IMR-90 (cell line): ENCODE measurements at regions not wholly inside any gene's neighbourhood (a gene's known extent, or its start where the extent isn't known, plus 50 kb on each side); places are given as distances from the start of the nearest gene placed in this dataset.

ENCODE experiments used
- ATAC-seq: fragments of 200-7000 bp; cut with Tn5 transposase; 2 replicates; pipeline ENCODE4 v1.9.1; 2020; ENCODE audit warnings: low read depth, mild to moderate bottlenecking, moderate library complexity
- BruUV-seq: library from RNA; stranded (reverse); fragments of 400-500 nt; replicated peaks from 2 replicates; lab custom pipeline; 2021; lab: Mats Ljungman, UMichigan
- CTCF ChIA-PET: fragments of 300-600 bp; formaldehyde crosslinking; extraction: SDS; loops from one replicate; lab custom pipeline; 2021; ENCODE audit warnings: antibody characterized with exemption; lab: Yijun Ruan, JAX
- POLR2A ChIA-PET: fragments of 300-600 bp; sonication (Branson Sonifier 250); formaldehyde crosslinking; loops from one replicate; lab custom pipeline; 2022; ENCODE audit warnings: antibody characterized with exemption; ENCODE audit not compliant: unreplicated experiment; lab: Charles Lee
- DNase-seq: peaks from one replicate; pipeline ENCODE4 v3.0.0; 2013
- H2AFZ ChIP-seq: replicated peaks from 2 replicates; pipeline ENCODE3; 2013; ENCODE audit warnings: low read length, mild to moderate bottlenecking; ENCODE audit not compliant: poor library complexity
- H2AK5ac ChIP-seq: 2 replicates; pipeline ENCODE4 v1.6.1; 2013; ENCODE audit warnings: low read depth, low read length, inconsistent platforms
- H2AK9ac ChIP-seq: replicated peaks from 2 replicates; pipeline ENCODE3; 2013; ENCODE audit warnings: mild to moderate bottlenecking, low read depth, low read length, moderate library complexity; ENCODE audit not compliant: poor library complexity
- H2BK120ac ChIP-seq: 2 replicates; pipeline ENCODE4 v1.6.1; 2013; ENCODE audit warnings: low read depth, low read length, inconsistent platforms
- H2BK15ac ChIP-seq: 3 replicates; pipeline ENCODE4 v1.6.1; 2013; ENCODE audit warnings: low read depth, low read length, inconsistent platforms
- H2BK20ac ChIP-seq: 2 replicates; pipeline ENCODE4 v1.6.1; 2013; ENCODE audit warnings: low read depth, mild to moderate bottlenecking, inconsistent platforms, low read length, moderate library complexity
- H2BK5ac ChIP-seq: 2 replicates; pipeline ENCODE4 v1.6.1; 2013; ENCODE audit warnings: mild to moderate bottlenecking, low read depth, low read length, inconsistent platforms; ENCODE audit not compliant: poor library complexity, severe bottlenecking
- H3K14ac ChIP-seq: replicated peaks from 2 replicates; pipeline ENCODE4 v1.6.1; 2013; ENCODE audit warnings: low read depth, low read length, inconsistent platforms
- H3K18ac ChIP-seq: 2 replicates; pipeline ENCODE4 v1.6.1; 2013; ENCODE audit warnings: low read depth, low read length, control low read depth
- H3K23ac ChIP-seq: 2 replicates; pipeline ENCODE4 v1.6.1; 2013; ENCODE audit warnings: low read depth, low read length, inconsistent platforms
- H3K27ac ChIP-seq: 2 replicates; pipeline ENCODE4 v1.5.1; 2013; ENCODE audit warnings: mild to moderate bottlenecking, control low read depth, low read length; ENCODE audit not compliant: insufficient read depth
- H3K27me3 ChIP-seq: 2 replicates; pipeline ENCODE4 v1.6.1; 2013; ENCODE audit warnings: low read length; ENCODE audit not compliant: control insufficient read depth, insufficient read depth
- H3K36me3 ChIP-seq: 2 replicates; pipeline ENCODE4 v1.6.1; 2013; ENCODE audit warnings: low read length, mixed read lengths; ENCODE audit not compliant: control insufficient read depth, insufficient read depth
- H3K4ac ChIP-seq: 2 replicates; pipeline ENCODE4 v1.6.1; 2013; ENCODE audit warnings: low read depth, low read length, inconsistent platforms
- H3K4me1 ChIP-seq: 2 replicates; pipeline ENCODE4 v1.6.1; 2013; ENCODE audit warnings: low read length, mixed read lengths; ENCODE audit not compliant: control insufficient read depth, insufficient read depth
- H3K4me2 ChIP-seq: 2 replicates; pipeline ENCODE4 v1.6.1; 2013; ENCODE audit warnings: low read depth, mild to moderate bottlenecking, control low read depth, low read length, moderate library complexity
- H3K4me3 ChIP-seq: 2 replicates; pipeline ENCODE4 v1.5.1; 2013; ENCODE audit warnings: low read depth, mild to moderate bottlenecking, control low read depth, low read length, moderate library complexity; ENCODE audit not compliant: insufficient read depth
- H3K56ac ChIP-seq: 2 replicates; pipeline ENCODE4 v1.6.1; 2013; ENCODE audit warnings: low read length, inconsistent platforms; ENCODE audit not compliant: insufficient read depth; ENCODE audit errors: extremely low read depth
- H3K79me1 ChIP-seq, 2 experiments: 2 replicates each; pipeline ENCODE4 v1.6.1; 2013; ENCODE audit warnings: low read length in 2 of 2, inconsistent platforms in 1 of 2, low read depth in 1 of 2
- H3K9ac ChIP-seq: 2 replicates; pipeline ENCODE4 v1.6.1; 2013; ENCODE audit warnings: low read depth, low read length, control low read depth
- H3K9me1 ChIP-seq: 2 replicates; pipeline ENCODE4 v1.6.1; 2013; ENCODE audit warnings: low read length, inconsistent platforms; ENCODE audit not compliant: insufficient read depth
- H3K9me3 ChIP-seq: 2 replicates; pipeline ENCODE4 v1.6.1; 2013; ENCODE audit warnings: low read length; ENCODE audit not compliant: control insufficient read depth, insufficient read depth
- H4K20me1 ChIP-seq: 2 replicates; pipeline ENCODE4 v1.6.1; 2013; ENCODE audit warnings: low read length, inconsistent platforms; ENCODE audit not compliant: insufficient read depth
- H4K5ac ChIP-seq: 2 replicates; pipeline ENCODE4 v1.6.1; 2013; ENCODE audit warnings: mild to moderate bottlenecking, low read depth, low read length, control low read depth
- H4K8ac ChIP-seq, 2 experiments: 2 replicates each; pipeline ENCODE4 v1.6.1; 2013; ENCODE audit warnings: low read depth in 2 of 2, low read length in 2 of 2, control low read depth in 1 of 2, inconsistent platforms in 1 of 2
- H4K91ac ChIP-seq: 2 replicates; pipeline ENCODE4 v1.6.1; 2013; ENCODE audit warnings: low read depth, low read length, inconsistent platforms; ENCODE audit not compliant: insufficient read depth
- BHLHE40 ChIP-seq: fragments of 150-350 bp; IDR thresholded peaks from 2 replicates; pipeline ENCODE4 v1.6.1; 2016; ENCODE audit warnings: mild to moderate bottlenecking, low read depth, low read length
- CEBPB ChIP-seq: IDR thresholded peaks from 2 replicates; pipeline ENCODE4 v1.6.1; 2012; ENCODE audit warnings: low read depth, low read length, improper control_type of control experiment
- CHD1 ChIP-seq: IDR thresholded peaks from 2 replicates; pipeline ENCODE4 v1.6.1; 2012; ENCODE audit warnings: low read depth, low read length, improper control_type of control experiment
- FOS ChIP-seq: fragments of 150-350 bp; IDR thresholded peaks from 2 replicates; pipeline ENCODE4 v1.6.1; 2016; ENCODE audit warnings: low read depth, low read length
- MAFK ChIP-seq: IDR thresholded peaks from 2 replicates; pipeline ENCODE4 v1.6.1; 2012; ENCODE audit warnings: low read depth, low read length, improper control_type of control experiment
- MAZ ChIP-seq: IDR thresholded peaks from 2 replicates; pipeline ENCODE4 v1.6.1; 2012; ENCODE audit warnings: low read depth, mild to moderate bottlenecking, low read length, improper control_type of control experiment, moderate library complexity, borderline replicate concordance
- MXI1 ChIP-seq: IDR thresholded peaks from 2 replicates; pipeline ENCODE4 v1.6.1; 2012; ENCODE audit warnings: low read depth, mild to moderate bottlenecking, low read length, moderate library complexity, borderline replicate concordance
- NFE2L2 ChIP-seq: fragments of 150-350 bp; IDR thresholded peaks from 2 replicates; pipeline ENCODE4 v1.6.1; 2016; ENCODE audit warnings: low read depth, mild to moderate bottlenecking, low read length
- POLR2A ChIP-seq: IDR thresholded peaks from 2 replicates; pipeline ENCODE4 v1.6.1; 2012; ENCODE audit warnings: mild to moderate bottlenecking, low read depth, low read length
- RFX5 ChIP-seq: IDR thresholded peaks from 2 replicates; pipeline ENCODE4 v1.8.0; 2012; ENCODE audit warnings: low read depth, mild to moderate bottlenecking, low read length, moderate library complexity
- SMC3 ChIP-seq: fragments of 150-350 bp; IDR thresholded peaks from 2 replicates; pipeline ENCODE4 v1.6.1; 2016; ENCODE audit warnings: low read depth, mild to moderate bottlenecking, antibody characterized with exemption, low read length, moderate library complexity
- dilution Hi-C: fragments of 300-500 bp; cut with HindIII; formaldehyde crosslinking; loops from one replicate; pipeline ENCODE4 v1.14.3; 2018; ENCODE audit warnings: low sequenced_read_pairs; ENCODE audit not compliant: unreplicated experiment
- in situ Hi-C: fragments of 300-500 bp; cut with MboI; formaldehyde crosslinking; loops from 3 replicates; pipeline ENCODE4 v1.14.3; 2019; ENCODE audit warnings: low sequenced_read_pairs, inconsistent platforms, mixed read lengths
- intact Hi-C: fragments of 100-400 bp; cut with micrococcal nuclease; formaldehyde crosslinking; loops from 2 replicates; pipeline ENCODE4 v1.10.0; 2022
- TF ChIP-seq, protein P1 (sequence below): fragments of 150-350 bp; IDR thresholded peaks from 2 replicates; pipeline ENCODE4 v1.6.1; 2017; ENCODE audit warnings: mild to moderate bottlenecking, antibody characterized with exemption, low read length, low read depth
- TF ChIP-seq, protein P2 (sequence below): conservative IDR thresholded peaks from 2 replicates; pipeline ENCODE4 v1.5.1; 2012; ENCODE audit warnings: mild to moderate bottlenecking, low read depth, low read length, improper control_type of control experiment

DNA sequence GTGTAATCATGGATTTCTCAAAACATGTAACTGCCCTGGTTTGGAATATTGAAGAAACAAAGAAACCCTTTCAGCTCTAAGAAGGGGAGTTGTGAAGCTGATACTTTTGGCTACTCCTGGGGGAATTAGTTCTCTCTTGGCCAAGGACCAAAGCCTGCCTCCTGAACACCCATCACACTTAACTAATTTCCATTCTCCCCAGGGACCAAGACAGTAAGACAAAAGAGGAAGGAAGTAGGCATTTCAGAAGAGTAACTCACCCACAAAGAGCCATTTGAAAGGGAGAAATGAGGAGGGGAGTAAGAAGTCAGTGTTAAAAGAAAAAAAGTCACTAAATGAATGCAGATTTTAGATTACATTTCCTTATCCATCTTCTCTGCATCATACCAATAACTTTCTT is 328.0 kb upstream of the SOX2 start:
- peaks cover 10% of the 10 kb centered on the region for H3K9me3 ChIP-seq
- DNase-seq (no peak), ATAC-seq (no peak)
- TF ChIP-seq MAZ, result no peak
- TF ChIP-seq POLR2A, result no peak
- no peak for TF ChIP-seq FOS
- no peak for TF ChIP-seq CHD1
- TF ChIP-seq, protein P1, sequence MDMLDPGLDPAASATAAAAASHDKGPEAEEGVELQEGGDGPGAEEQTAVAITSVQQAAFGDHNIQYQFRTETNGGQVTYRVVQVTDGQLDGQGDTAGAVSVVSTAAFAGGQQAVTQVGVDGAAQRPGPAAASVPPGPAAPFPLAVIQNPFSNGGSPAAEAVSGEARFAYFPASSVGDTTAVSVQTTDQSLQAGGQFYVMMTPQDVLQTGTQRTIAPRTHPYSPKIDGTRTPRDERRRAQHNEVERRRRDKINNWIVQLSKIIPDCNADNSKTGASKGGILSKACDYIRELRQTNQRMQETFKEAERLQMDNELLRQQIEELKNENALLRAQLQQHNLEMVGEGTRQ, result no peak
- TF ChIP-seq SMC3, result no peak
- TF ChIP-seq CEBPB, result no peak
- no peak for TF ChIP-seq BHLHE40
- TF ChIP-seq NFE2L2, result no peak
- TF ChIP-seq RFX5, result no peak
- TF ChIP-seq, protein P2, sequence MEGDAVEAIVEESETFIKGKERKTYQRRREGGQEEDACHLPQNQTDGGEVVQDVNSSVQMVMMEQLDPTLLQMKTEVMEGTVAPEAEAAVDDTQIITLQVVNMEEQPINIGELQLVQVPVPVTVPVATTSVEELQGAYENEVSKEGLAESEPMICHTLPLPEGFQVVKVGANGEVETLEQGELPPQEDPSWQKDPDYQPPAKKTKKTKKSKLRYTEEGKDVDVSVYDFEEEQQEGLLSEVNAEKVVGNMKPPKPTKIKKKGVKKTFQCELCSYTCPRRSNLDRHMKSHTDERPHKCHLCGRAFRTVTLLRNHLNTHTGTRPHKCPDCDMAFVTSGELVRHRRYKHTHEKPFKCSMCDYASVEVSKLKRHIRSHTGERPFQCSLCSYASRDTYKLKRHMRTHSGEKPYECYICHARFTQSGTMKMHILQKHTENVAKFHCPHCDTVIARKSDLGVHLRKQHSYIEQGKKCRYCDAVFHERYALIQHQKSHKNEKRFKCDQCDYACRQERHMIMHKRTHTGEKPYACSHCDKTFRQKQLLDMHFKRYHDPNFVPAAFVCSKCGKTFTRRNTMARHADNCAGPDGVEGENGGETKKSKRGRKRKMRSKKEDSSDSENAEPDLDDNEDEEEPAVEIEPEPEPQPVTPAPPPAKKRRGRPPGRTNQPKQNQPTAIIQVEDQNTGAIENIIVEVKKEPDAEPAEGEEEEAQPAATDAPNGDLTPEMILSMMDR, result no peak
- no peak for TF ChIP-seq MXI1
- TF ChIP-seq MAFK, result no peak
- no peak overlapping the region for H2AK5ac ChIP-seq
- no peaks in the 10 kb centered on the region for H3K79me1 ChIP-seq
- no peak overlapping the region for H2AK9ac ChIP-seq
- in situ Hi-C loops, result no loop called here
- H3K4me3 ChIP-seq, result no peak overlapping the region
- no peak overlapping the region for H4K91ac ChIP-seq
- H3K27ac ChIP-seq, result no peak overlapping the region
- no peaks in the 10 kb centered on the region for H3K27me3 ChIP-seq
- ChIA-PET POLR2A (no interaction called here), CTCF (no interaction called here)
- H2BK5ac ChIP-seq, result no peak overlapping the region
- no peaks in the 10 kb centered on the region for H3K36me3 ChIP-seq
- no peak overlapping the region for H3K14ac ChIP-seq
- no peak overlapping the region for H3K4me2 ChIP-seq
- H4K5ac ChIP-seq, result no peak overlapping the region
- H2BK20ac ChIP-seq, result no peak overlapping the region
- no peak overlapping the region for H3K18ac ChIP-seq
- H3K4me1 ChIP-seq, result no peaks in the 10 kb centered on the region
- dilution Hi-C loops, result no loop called here
- H3K4ac ChIP-seq, result no peak overlapping the region
- no peak overlapping the region for H2BK120ac ChIP-seq
- no peak overlapping the region for H4K8ac ChIP-seq
- no peak overlapping the region for H3K56ac ChIP-seq
- H2BK15ac ChIP-seq, result no peak overlapping the region
- no peak overlapping the region for H2AFZ ChIP-seq
- H3K9me1 ChIP-seq, result no peaks in the 10 kb centered on the region
- H4K20me1 ChIP-seq, result no peaks in the 10 kb centered on the region
- intact Hi-C loops, result no loop called here
- H3K9ac ChIP-seq, result no peak overlapping the region
- H3K23ac ChIP-seq, result no peak overlapping the region
- BruUV-seq, result no TSS peak
